Natural killer cell (primary cell): ENCODE measurements at regions not wholly inside any gene's neighbourhood (a gene's known extent, or its start where the extent isn't known, plus 50 kb on each side); places are given as distances from the start of the nearest gene placed in this dataset.

Source experiments
- ATAC-seq, 3 donors: fragments of 150-1000 bp in 2 of 3; fragments of 200-7000 bp in 1 of 3; cut with Tn5 transposase; 1 replicate in 1 of 3; 2 replicates in 2 of 3; pipeline ENCODE4 v1.10.0; 2021; ENCODE audit warnings: mild to moderate bottlenecking in 2 of 3, moderate library complexity in 2 of 3
- DNase-seq, 2 donors: peaks; one replicate each; pipeline versions ENCODE4 v3.0.0 to v3.0.0-alpha.2; 2013 to 2021; ENCODE audit warnings: mixed read lengths in 1 of 2
- H3K27ac ChIP-seq: one replicate; pipeline ENCODE4 v1.5.1; 2013; ENCODE audit warnings: mild to moderate bottlenecking, low read length
- H3K27me3 ChIP-seq: one replicate; pipeline ENCODE4 v1.6.1; 2013; ENCODE audit warnings: low read length; ENCODE audit not compliant: control insufficient read depth, insufficient read depth
- H3K36me3 ChIP-seq: one replicate; pipeline ENCODE4 v1.6.1; 2013; ENCODE audit warnings: low read length; ENCODE audit not compliant: control insufficient read depth, insufficient read depth
- H3K4me1 ChIP-seq: one replicate; pipeline ENCODE4 v1.6.1; 2013; ENCODE audit warnings: low read length; ENCODE audit not compliant: control insufficient read depth, insufficient read depth
- H3K4me3 ChIP-seq: one replicate; pipeline ENCODE4 v1.5.1; 2013; ENCODE audit warnings: low read length
- H3K9me3 ChIP-seq: one replicate; pipeline ENCODE4 v1.6.1; 2013; ENCODE audit warnings: low read length; ENCODE audit not compliant: control insufficient read depth, insufficient read depth
- H3K27ac Mint-ChIP-seq, 2 donors: one replicate each; pipeline ENCODE4 v1.8.0; 2022; ENCODE audit warnings: mild to moderate bottlenecking in 2 of 2, mixed read lengths in 2 of 2, moderate library complexity in 1 of 2
- H3K27me3 Mint-ChIP-seq, 2 donors: one replicate each; pipeline ENCODE4 v1.8.0; 2022; ENCODE audit warnings: low read depth in 2 of 2, mixed read lengths in 2 of 2
- H3K36me3 Mint-ChIP-seq: one replicate; pipeline ENCODE4 v1.8.0; 2022; ENCODE audit warnings: mixed read lengths
- H3K4me1 Mint-ChIP-seq, 2 donors: one replicate each; pipeline ENCODE4 v1.8.0; 2022; ENCODE audit warnings: mixed read lengths in 2 of 2
- H3K4me3 Mint-ChIP-seq: one replicate; pipeline ENCODE4 v1.8.0; 2022; ENCODE audit warnings: mild to moderate bottlenecking, moderate library complexity, mixed read lengths
- H3K9me3 Mint-ChIP-seq, 2 donors: one replicate each; pipeline ENCODE4 v1.8.0; 2022; ENCODE audit warnings: mixed read lengths in 2 of 2
- CTCF ChIP-seq: fragments of 200-600 bp; IDR thresholded peaks from one replicate; pipeline ENCODE4 v1.8.0; 2022; ENCODE audit warnings: antibody characterized with exemption
- WGBS: methylation state at CpG from one replicate; pipeline ENCODE4 v1.1.7; 2013; ENCODE audit warnings: missing lambda C conversion rate; ENCODE audit not compliant: insufficient coverage; 5-methylcytosine and 5-hydroxymethylcytosine counted together
- intact Hi-C: fragments of 100-400 bp; cut with micrococcal nuclease; formaldehyde crosslinking; loops from one replicate; pipeline ENCODE4 v1.14.2; 2022

GRCh38 chr3:27649277-27649676 is 72.8 kb downstream of the EOMES start:
- H3K36me3 Mint-ChIP-seq = no peaks in the 10 kb centered on the region
- Histone ChIP-seq H3K4me3 (no peak overlapping the region), H3K4me1 (no peaks in the 10 kb centered on the region), H3K27me3 (no peaks in the 10 kb centered on the region), H3K36me3 (no peaks in the 10 kb centered on the region), H3K27ac (no peak overlapping the region), H3K9me3 (no peaks in the 10 kb centered on the region)
- H3K27ac Mint-ChIP-seq = no peak overlapping the region
- no peak overlapping the region for H3K4me3 Mint-ChIP-seq
- 92% methylated on average over 4 of the region's 4 CpGs for WGBS
- intact Hi-C loops = no loop called here
- no peaks in the 10 kb centered on the region for H3K4me1 Mint-ChIP-seq
- no peak for TF ChIP-seq CTCF
- ATAC-seq (no peak), DNase-seq (no peak)
- no peaks in the 10 kb centered on the region for H3K9me3 Mint-ChIP-seq
- H3K27me3 Mint-ChIP-seq = peaks cover 0 to 2% of the 10 kb centered on the region in 2 donors

- Mint-ChIP-seq H3K27ac (no peak overlapping the region), H3K4me1 (no peaks in the 10 kb centered on the region), H3K9me3 (no peaks in the 10 kb centered on the region), H3K36me3 (no peaks in the 10 kb centered on the region), H3K27me3 (peaks cover 0 to 7% of the 10 kb centered on the region in 2 donors), H3K4me3 (no peak overlapping the region)
- no peak for TF ChIP-seq CTCF
- H3K9me3 ChIP-seq = no peaks in the 10 kb centered on the region
- H3K4me1 ChIP-seq = no peaks in the 10 kb centered on the region
- no peaks in the 10 kb centered on the region for H3K27me3 ChIP-seq
- H3K36me3 ChIP-seq = no peaks in the 10 kb centered on the region
- H3K4me3 ChIP-seq = no peak overlapping the region
- no peak for ATAC-seq
- intact Hi-C loops = no loop called here
- DNase-seq = no peak
- H3K27ac ChIP-seq = no peak overlapping the region
Observed at GRCh38 chr3:27646896-27647295, 75.2 kb downstream of the EOMES start.

GRCh38 chr3:27644941-27645340 is 77.2 kb downstream of the EOMES start:
- no peak overlapping the region for H3K27ac Mint-ChIP-seq
- Histone ChIP-seq H3K9me3 (no peaks in the 10 kb centered on the region), H3K27me3 (no peaks in the 10 kb centered on the region), H3K4me3 (no peak overlapping the region), H3K27ac (no peak overlapping the region), H3K4me1 (peaks cover under 1% of the 10 kb centered on the region), H3K36me3 (no peaks in the 10 kb centered on the region)
- intact Hi-C loops = no loop called here
- H3K4me1 Mint-ChIP-seq = no peaks in the 10 kb centered on the region
- ATAC-seq (no peak), DNase-seq (no peak)
- no peak for TF ChIP-seq CTCF
- 97% methylated on average over 3 of the region's 4 CpGs for WGBS
- H3K27me3 Mint-ChIP-seq = peaks cover 0 to 7% of the 10 kb centered on the region in 2 donors
- H3K4me3 Mint-ChIP-seq = no peak overlapping the region
- no peaks in the 10 kb centered on the region for H3K36me3 Mint-ChIP-seq
- no peaks in the 10 kb centered on the region for H3K9me3 Mint-ChIP-seq

GRCh38 chr3:27643355-27643754 is 78.8 kb downstream of the EOMES start:
- Histone ChIP-seq H3K27ac (no peak overlapping the region), H3K4me3 (no peak overlapping the region), H3K27me3 (no peaks in the 10 kb centered on the region), H3K4me1 (peaks cover 11% of the 10 kb centered on the region), H3K9me3 (no peaks in the 10 kb centered on the region), H3K36me3 (no peaks in the 10 kb centered on the region)
- H3K9me3 Mint-ChIP-seq = no peaks in the 10 kb centered on the region
- H3K4me3 Mint-ChIP-seq = no peak overlapping the region
- no peak for DNase-seq
- H3K36me3 Mint-ChIP-seq = no peaks in the 10 kb centered on the region
- H3K4me1 Mint-ChIP-seq = peaks cover 10 to 14% of the 10 kb centered on the region in 2 donors
- no peak for TF ChIP-seq CTCF
- H3K27me3 Mint-ChIP-seq = peaks cover 0 to 7% of the 10 kb centered on the region in 2 donors
- no peak overlapping the region for H3K27ac Mint-ChIP-seq
- 100% methylated on average over 2 of the region's 3 CpGs for WGBS
- ATAC-seq = no peak
- intact Hi-C loops = no loop called here
